Colonic mucosa (tissue), 4 donors: ENCODE measurements at regions not wholly inside any gene's neighbourhood (a gene's known extent, or its start where the extent isn't known, plus 50 kb on each side); places are given as distances from the start of the nearest gene placed in this dataset.
A peak's percentile ranks its signal among the peaks of the same experiment; 100 is the strongest.

Experiments
- DNase-seq: peaks from one replicate; pipeline ENCODE4 v3.0.0-alpha.2; 2020
- H3K27ac ChIP-seq: fragments of 200-600 bp; one replicate; pipeline ENCODE4 v1.8.0; 2021
- H3K27me3 ChIP-seq: fragments of 200-600 bp; one replicate; pipeline ENCODE4 v1.8.0; 2021
- H3K36me3 ChIP-seq: fragments of 200-600 bp; one replicate; pipeline ENCODE4 v1.8.0; 2021
- H3K4me1 ChIP-seq: fragments of 200-600 bp; one replicate; pipeline ENCODE4 v1.8.0; 2021; ENCODE audit warnings: mild to moderate bottlenecking
- H3K4me3 ChIP-seq: fragments of 200-600 bp; one replicate; pipeline ENCODE4 v1.8.0; 2021
- H3K9ac ChIP-seq, 2 donors: one replicate each; pipeline ENCODE4 v1.7.0; 2013; ENCODE audit warnings: control low read depth in 2 of 2, low read depth in 2 of 2, low read length in 2 of 2
- H3K9me3 ChIP-seq: fragments of 200-600 bp; one replicate; pipeline ENCODE4 v1.8.0; 2021
- intact Hi-C: fragments of 100-400 bp; cut with DNase I; formaldehyde crosslinking; loops from one replicate; pipeline ENCODE4 v1.14.1; 2022
- TF ChIP-seq, protein P1 (sequence below): fragments of 200-600 bp; IDR thresholded peaks from one replicate; pipeline ENCODE4 v1.8.0; 2022; ENCODE audit warnings: antibody characterized with exemption, mild to moderate bottlenecking
- donor health status: healthy.
- donor health status: DM: no; HTN: no; CAD: no.
- donor health status: DM: no; HTN: no; CAD: no.

DNA sequence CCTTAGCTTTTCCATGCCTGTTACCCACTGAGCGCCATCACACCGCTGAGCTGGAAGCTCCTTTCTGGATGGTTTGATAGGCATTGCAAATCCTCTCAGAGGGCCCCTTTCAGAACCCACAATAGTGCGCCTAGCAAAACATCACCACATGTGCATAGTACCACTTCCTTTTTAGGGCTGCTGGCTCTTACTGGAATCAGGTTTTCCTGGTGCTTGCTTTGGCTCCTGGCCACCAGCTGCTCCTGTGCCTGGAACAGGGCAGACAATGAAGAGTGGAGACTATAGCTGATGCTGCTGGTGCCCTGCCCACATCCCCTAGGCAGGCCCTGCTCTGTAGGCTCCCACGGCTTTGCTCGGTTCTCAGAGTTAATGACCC is 163.6 kb upstream of the SEMA6A start:
- Histone ChIP-seq H3K9me3 (no peaks in the 10 kb centered on the region), H3K9ac (no peak overlapping the region), H3K4me1 (no peaks in the 10 kb centered on the region), H3K27ac (no peak overlapping the region), H3K27me3 (no peaks in the 10 kb centered on the region), H3K36me3 (no peaks in the 10 kb centered on the region), H3K4me3 (no peak overlapping the region)
- intact Hi-C loops = no loop called here
- peak; percentile 16 for DNase-seq
- TF ChIP-seq, protein P1, sequence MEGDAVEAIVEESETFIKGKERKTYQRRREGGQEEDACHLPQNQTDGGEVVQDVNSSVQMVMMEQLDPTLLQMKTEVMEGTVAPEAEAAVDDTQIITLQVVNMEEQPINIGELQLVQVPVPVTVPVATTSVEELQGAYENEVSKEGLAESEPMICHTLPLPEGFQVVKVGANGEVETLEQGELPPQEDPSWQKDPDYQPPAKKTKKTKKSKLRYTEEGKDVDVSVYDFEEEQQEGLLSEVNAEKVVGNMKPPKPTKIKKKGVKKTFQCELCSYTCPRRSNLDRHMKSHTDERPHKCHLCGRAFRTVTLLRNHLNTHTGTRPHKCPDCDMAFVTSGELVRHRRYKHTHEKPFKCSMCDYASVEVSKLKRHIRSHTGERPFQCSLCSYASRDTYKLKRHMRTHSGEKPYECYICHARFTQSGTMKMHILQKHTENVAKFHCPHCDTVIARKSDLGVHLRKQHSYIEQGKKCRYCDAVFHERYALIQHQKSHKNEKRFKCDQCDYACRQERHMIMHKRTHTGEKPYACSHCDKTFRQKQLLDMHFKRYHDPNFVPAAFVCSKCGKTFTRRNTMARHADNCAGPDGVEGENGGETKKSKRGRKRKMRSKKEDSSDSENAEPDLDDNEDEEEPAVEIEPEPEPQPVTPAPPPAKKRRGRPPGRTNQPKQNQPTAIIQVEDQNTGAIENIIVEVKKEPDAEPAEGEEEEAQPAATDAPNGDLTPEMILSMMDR = no peak

DNA sequence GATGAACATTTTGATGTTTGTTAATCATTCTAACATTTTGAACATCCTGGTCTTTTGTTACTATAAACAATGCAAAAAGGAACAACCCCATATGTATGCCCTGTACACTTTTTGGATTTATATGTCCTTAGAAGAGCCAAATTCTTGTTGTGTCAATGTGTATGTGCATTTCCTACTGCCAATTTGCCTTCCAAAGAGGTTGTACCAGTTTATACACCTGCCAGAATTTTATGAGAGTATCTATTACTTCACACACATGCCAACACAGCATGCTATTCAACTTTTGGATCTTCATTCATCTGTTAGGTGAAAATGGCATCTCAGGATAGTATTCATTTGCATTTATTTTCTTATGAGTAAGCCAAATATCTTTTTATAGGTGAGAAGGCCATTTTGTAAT is 162.0 kb upstream of the SEMA6A start:
- Histone ChIP-seq H3K9ac (no peak overlapping the region), H3K9me3 (no peaks in the 10 kb centered on the region), H3K36me3 (no peaks in the 10 kb centered on the region), H3K4me3 (no peak overlapping the region), H3K27ac (no peak overlapping the region), H3K4me1 (no peaks in the 10 kb centered on the region), H3K27me3 (no peaks in the 10 kb centered on the region)
- intact Hi-C loops = no loop called here
- no peak for DNase-seq
- TF ChIP-seq, protein P1 = no peak

DNA sequence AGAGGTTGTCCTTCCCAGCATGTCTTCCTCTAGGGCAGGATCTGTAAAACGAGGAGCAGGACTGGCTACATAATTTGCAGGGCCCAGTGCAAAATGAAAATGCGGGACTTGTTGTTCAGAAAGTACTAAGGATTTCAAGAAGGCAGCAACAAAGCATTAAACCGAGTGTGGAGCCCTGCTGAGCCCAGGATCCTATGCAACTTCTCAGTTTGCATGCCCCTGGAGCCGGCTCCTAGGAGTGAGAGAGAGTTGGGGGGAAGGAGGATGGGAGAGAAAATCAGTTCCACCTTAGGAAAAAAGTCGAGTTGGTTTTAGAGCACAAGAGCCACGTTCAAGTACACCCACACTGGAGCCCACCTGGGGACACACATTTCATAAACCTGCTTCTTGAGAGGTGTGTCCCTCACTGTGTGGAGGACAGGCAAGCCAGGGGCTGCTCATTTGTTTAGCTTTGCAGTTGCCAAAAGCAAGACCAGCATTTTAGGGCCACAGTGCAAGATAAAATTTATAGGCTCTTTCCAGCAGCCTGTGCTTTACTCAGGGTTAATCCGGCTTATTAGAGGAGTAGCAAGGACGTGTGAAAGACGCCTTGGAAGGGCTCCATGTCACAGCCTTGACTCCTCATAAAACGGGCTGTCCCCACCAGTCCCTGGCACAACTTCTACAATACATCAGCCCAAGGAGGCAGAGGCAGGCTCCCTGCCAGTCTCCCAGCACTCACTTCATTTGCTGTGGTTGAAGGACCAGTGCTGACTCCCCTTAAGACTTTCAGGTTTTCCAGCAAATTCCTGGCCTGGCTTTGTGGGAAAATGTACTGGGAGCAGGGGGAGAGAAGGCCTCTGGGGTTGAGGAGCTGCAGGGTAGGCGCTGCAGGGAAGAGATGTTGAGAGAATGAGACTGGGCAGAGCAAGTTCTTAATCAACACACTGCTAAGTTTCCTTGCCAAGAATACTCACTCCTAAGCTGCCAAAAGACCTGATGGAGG is 159.7 kb upstream of the SEMA6A start:
- TF ChIP-seq, protein P1 = no peak
- no peaks in the 10 kb centered on the region for H3K4me1 ChIP-seq
- no peak for DNase-seq

DNA sequence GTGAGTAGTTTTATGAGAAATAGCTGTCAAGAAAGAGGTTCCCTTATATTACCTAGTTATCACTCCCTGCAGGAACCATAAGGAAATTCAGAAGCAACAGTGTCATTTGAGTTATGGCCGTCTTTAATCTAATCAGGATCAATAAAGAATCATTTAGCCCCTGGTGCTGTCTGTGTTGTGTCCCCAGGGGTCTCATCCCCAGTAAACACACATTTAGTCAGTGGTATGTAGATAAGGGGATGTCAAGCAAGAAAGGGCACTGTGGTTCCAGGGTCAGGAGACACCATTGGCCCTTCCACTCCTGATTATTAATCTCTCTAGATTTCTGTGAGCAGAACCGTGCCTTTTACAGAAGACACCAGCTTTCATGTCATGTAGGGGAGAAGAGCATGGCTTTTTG is 158.0 kb upstream of the SEMA6A start:
- Histone ChIP-seq H3K4me3 (no peak overlapping the region), H3K27me3 (no peaks in the 10 kb centered on the region), H3K4me1 (no peaks in the 10 kb centered on the region), H3K27ac (no peak overlapping the region), H3K9ac (no peak overlapping the region), H3K9me3 (no peaks in the 10 kb centered on the region), H3K36me3 (no peaks in the 10 kb centered on the region)
- TF ChIP-seq, protein P1 = no peak
- DNase-seq = no peak
- intact Hi-C loops = no loop called here

More for the DNA sequence above, 159.7 kb upstream of the SEMA6A start:
- Histone ChIP-seq H3K27ac (no peak overlapping the region), H3K9ac (no peak overlapping the region), H3K36me3 (no peaks in the 10 kb centered on the region), H3K27me3 (no peaks in the 10 kb centered on the region), H3K4me3 (no peak overlapping the region), H3K9me3 (no peaks in the 10 kb centered on the region)
- intact Hi-C loops = no loop called here

DNA sequence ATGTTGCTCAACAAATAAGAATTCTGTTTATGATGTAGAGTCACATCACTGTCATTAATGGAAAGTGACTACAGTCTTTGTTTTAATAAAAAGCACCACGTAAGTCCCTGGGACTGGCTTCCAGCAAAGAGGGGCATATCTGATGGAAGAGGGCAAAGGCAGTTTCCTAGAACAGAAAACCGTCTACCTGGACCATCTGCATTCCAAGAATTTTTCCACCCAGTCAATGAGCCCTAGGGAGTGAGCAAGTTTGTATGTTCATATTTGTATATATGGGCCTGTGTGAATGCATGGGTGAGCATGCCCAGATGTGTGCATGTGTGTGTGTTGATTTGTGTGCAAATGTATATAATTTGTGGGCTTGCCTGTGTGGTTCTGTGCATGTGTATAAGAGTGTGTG is 156.8 kb upstream of the SEMA6A start:
- no peak for DNase-seq
- intact Hi-C loops = no loop called here

More for the DNA sequence above, 156.8 kb upstream of the SEMA6A start:
- Histone ChIP-seq H3K27me3 (no peaks in the 10 kb centered on the region), H3K36me3 (no peaks in the 10 kb centered on the region), H3K27ac (no peak overlapping the region), H3K4me3 (no peak overlapping the region), H3K9ac (no peak overlapping the region), H3K9me3 (no peaks in the 10 kb centered on the region), H3K4me1 (no peaks in the 10 kb centered on the region)
- TF ChIP-seq, protein P1 = no peak
